OCI-LY7 (cell line): ENCODE measurements at regions not wholly inside any gene's neighbourhood (a gene's known extent, or its start where the extent isn't known, plus 50 kb on each side); places are given as distances from the start of the nearest gene placed in this dataset.

Experiments used
- EZH2phosphoT487 ChIP-seq: fragments of 200-600 bp; sonication (generic); IDR thresholded peaks from 2 replicates; pipeline ENCODE4 v1.6.1; 2018; ENCODE audit warnings: low read depth, borderline replicate concordance, mild to moderate bottlenecking, mixed run types, antibody characterized with exemption, low read length, moderate library complexity, mixed read lengths
- TF ChIP-seq, protein P1 (sequence below): fragments of 200-600 bp; sonication (generic); conservative IDR thresholded peaks from 2 replicates; pipeline ENCODE4 v1.5.1; 2014; ENCODE audit warnings: mild to moderate bottlenecking, antibody characterized with exemption, low read length, moderate library complexity, mixed read lengths

GRCh38 chr12:75672200-75672599, 160.8 kb upstream of the KRR1 start:
- TF ChIP-seq, protein P1, sequence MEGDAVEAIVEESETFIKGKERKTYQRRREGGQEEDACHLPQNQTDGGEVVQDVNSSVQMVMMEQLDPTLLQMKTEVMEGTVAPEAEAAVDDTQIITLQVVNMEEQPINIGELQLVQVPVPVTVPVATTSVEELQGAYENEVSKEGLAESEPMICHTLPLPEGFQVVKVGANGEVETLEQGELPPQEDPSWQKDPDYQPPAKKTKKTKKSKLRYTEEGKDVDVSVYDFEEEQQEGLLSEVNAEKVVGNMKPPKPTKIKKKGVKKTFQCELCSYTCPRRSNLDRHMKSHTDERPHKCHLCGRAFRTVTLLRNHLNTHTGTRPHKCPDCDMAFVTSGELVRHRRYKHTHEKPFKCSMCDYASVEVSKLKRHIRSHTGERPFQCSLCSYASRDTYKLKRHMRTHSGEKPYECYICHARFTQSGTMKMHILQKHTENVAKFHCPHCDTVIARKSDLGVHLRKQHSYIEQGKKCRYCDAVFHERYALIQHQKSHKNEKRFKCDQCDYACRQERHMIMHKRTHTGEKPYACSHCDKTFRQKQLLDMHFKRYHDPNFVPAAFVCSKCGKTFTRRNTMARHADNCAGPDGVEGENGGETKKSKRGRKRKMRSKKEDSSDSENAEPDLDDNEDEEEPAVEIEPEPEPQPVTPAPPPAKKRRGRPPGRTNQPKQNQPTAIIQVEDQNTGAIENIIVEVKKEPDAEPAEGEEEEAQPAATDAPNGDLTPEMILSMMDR, result no peak
- no peak for TF ChIP-seq EZH2phosphoT487
